HepG2 (cell line): ENCODE measurements at regions not wholly inside any gene's neighbourhood (a gene's known extent, or its start where the extent isn't known, plus 50 kb on each side); places are given as distances from the start of the nearest gene placed in this dataset.

Experiments used
- ATAC-seq: fragments of 200-7000 bp; cut with Tn5 transposase; 3 replicates; pipeline ENCODE4 v1.9.1; 2020; ENCODE audit warnings: mild to moderate bottlenecking, moderate library complexity
- BruUV-seq: library from RNA; stranded (reverse); fragments of 400-500 nt; replicated peaks from 2 replicates; lab custom pipeline; 2021; lab: Mats Ljungman, UMichigan
- CTCF ChIA-PET: fragments of 300-600 bp; formaldehyde crosslinking; extraction: SDS; loops from one replicate; lab custom pipeline; 2021; ENCODE audit warnings: low total read pairs, inconsistent platforms, low intra/inter-chr PET ratio; lab: Yijun Ruan, JAX
- POLR2A ChIA-PET: fragments of 350-600 bp; sonication (Branson Sonifier 250); formaldehyde crosslinking; loops from one replicate; lab custom pipeline; 2020; ENCODE audit warnings: antibody characterized with exemption, inconsistent platforms; lab: Yijun Ruan, JAX
- DNase-seq: peaks from one replicate; pipeline ENCODE4 v3.0.0-alpha.2; 2015; ENCODE audit warnings: low spot score
- FAIRE-seq: peaks from 3 replicates; lab custom pipeline; 2011; peaks lifted over from hg19 to GRCh38; lab: Jason Lieb, UNC
- H2AFZ ChIP-seq: one replicate; pipeline ENCODE4 v1.6.1; 2011; ENCODE audit warnings: low read length, inconsistent platforms
- H3K27ac ChIP-seq: fragments of 300-600 bp; 3 replicates; pipeline ENCODE4 v1.8.0; 2011; ENCODE audit warnings: mixed run types, mild to moderate bottlenecking, mixed read lengths, low read length, inconsistent platforms; ENCODE audit not compliant: insufficient read depth; ENCODE audit errors: extremely low read length
- H3K27me3 ChIP-seq, 2 experiments: fragments of 200-600 bp in 1 of 2; 2 replicates in 1 of 2; 3 replicates in 1 of 2; pipeline versions ENCODE4 v1.6.0 to v1.8.0; 2011; ENCODE audit warnings: low read length in 2 of 2, mild to moderate bottlenecking in 2 of 2, moderate library complexity in 2 of 2, inconsistent platforms in 1 of 2; ENCODE audit not compliant: insufficient read depth in 2 of 2, control insufficient read depth in 1 of 2
- H3K36me3 ChIP-seq, 2 experiments: fragments of 200-600 bp in 1 of 2; replicated peaks in 1 of 2; 2 replicates in 1 of 2; 3 replicates in 1 of 2; pipeline versions ENCODE4 v1.5.1 to v1.8.0; 2011; ENCODE audit warnings: low read length in 2 of 2, inconsistent platforms in 1 of 2; ENCODE audit not compliant: insufficient read depth in 2 of 2, control insufficient read depth in 1 of 2
- H3K4me1 ChIP-seq: 2 replicates; pipeline ENCODE4 v1.5.1; 2012; ENCODE audit warnings: low read length, inconsistent platforms; ENCODE audit not compliant: insufficient read depth
- H3K4me2 ChIP-seq: 2 replicates; pipeline ENCODE4 v1.6.0; 2011; ENCODE audit warnings: low read depth, low read length, inconsistent platforms
- H3K4me3 ChIP-seq, 3 experiments: fragments of 200-600 bp in 1 of 3; sonication (generic), shearing (Covaris generic) in 1 of 3; replicated peaks in 1 of 3; 2 replicates each; pipeline ENCODE4 v1.5.1; 2011 to 2016; ENCODE audit warnings: low read length in 3 of 3, inconsistent platforms in 2 of 3, low read depth in 2 of 3, mild to moderate bottlenecking in 2 of 3, control low read depth in 1 of 3, mixed read lengths in 1 of 3; ENCODE audit not compliant: insufficient read depth in 1 of 3
- H3K79me2 ChIP-seq: one replicate; pipeline ENCODE4 v1.6.1; 2011; ENCODE audit warnings: low read length, inconsistent platforms; ENCODE audit not compliant: insufficient read depth
- H3K9ac ChIP-seq: 2 replicates; pipeline ENCODE4 v1.6.0; 2011; ENCODE audit warnings: mild to moderate bottlenecking, low read depth, low read length, inconsistent platforms; ENCODE audit not compliant: insufficient read depth
- H3K9me3 ChIP-seq: 2 replicates; pipeline ENCODE4 v1.5.1; 2012; ENCODE audit warnings: mild to moderate bottlenecking, low read length
- H4K20me1 ChIP-seq: 2 replicates; pipeline ENCODE4 v1.6.0; 2011; ENCODE audit warnings: inconsistent platforms, mild to moderate bottlenecking, low read length, moderate library complexity; ENCODE audit not compliant: insufficient read depth
- ATF2 ChIP-seq: sonication (generic); formaldehyde crosslinking; IDR thresholded peaks from 2 replicates; pipeline ENCODE4 v1.4.0; 2020; ENCODE audit warnings: missing genetic modification reagents
- GATAD2A ChIP-seq: IDR thresholded peaks from 2 replicates; pipeline ENCODE4 v1.6.1; 2016
- KMT2B ChIP-seq: IDR thresholded peaks from 2 replicates; pipeline ENCODE4 v1.6.1; 2016; ENCODE audit warnings: missing genetic modification reagents, missing compliant biosample characterization
- NFKB2 ChIP-seq: sonication (generic); formaldehyde crosslinking; IDR thresholded peaks from 2 replicates; pipeline ENCODE4 v1.4.0; 2020; ENCODE audit warnings: missing genetic modification reagents, borderline replicate concordance
- SALL1 ChIP-seq: sonication (generic); formaldehyde crosslinking; IDR thresholded peaks from 2 replicates; pipeline ENCODE4 v1.8.0; 2022; ENCODE audit warnings: mild to moderate bottlenecking, missing genetic modification reagents
- ZNF251 ChIP-seq: sonication (generic); formaldehyde crosslinking; IDR thresholded peaks from 2 replicates; pipeline ENCODE4 v1.9.0; 2021; ENCODE audit warnings: mild to moderate bottlenecking, missing genetic modification reagents
- ZNF496 ChIP-seq: sonication (generic); formaldehyde crosslinking; IDR thresholded peaks from 2 replicates; pipeline ENCODE4 v1.8.1; 2023; ENCODE audit warnings: mild to moderate bottlenecking, moderate library complexity, missing genetic modification reagents; ENCODE audit not compliant: insufficient replicate concordance
- ZNF879 ChIP-seq: sonication (generic); formaldehyde crosslinking; IDR thresholded peaks from 2 replicates; pipeline ENCODE4 v1.8.1; 2023; ENCODE audit warnings: missing genetic modification reagents
- WGBS: methylation state at CpG from one replicate; pipeline ENCODE4 v1.1.6; 2017; ENCODE audit warnings: low lambda C conversion rate; 5-methylcytosine and 5-hydroxymethylcytosine counted together
- in situ Hi-C: cut with HindIII; loops from 2 replicates; pipeline ENCODE4 v1.10.0; 2017; ENCODE audit warnings: low pct_unique_long_range_greater_than_20kb; ENCODE audit not compliant: extremely low pct_ligation_motif_present
- intact Hi-C: fragments of 100-400 bp; cut with micrococcal nuclease; formaldehyde crosslinking; loops from one replicate; pipeline ENCODE4 v1.10.0; 2022; ENCODE audit not compliant: unreplicated experiment

- FAIRE-seq (no peak), ATAC-seq (no peak), DNase-seq (no peak)
- WGBS = under 1% methylated on average over 4 of the region's 4 CpGs
- no peaks in the 10 kb centered on the region for H3K27me3 ChIP-seq
- H3K4me3 ChIP-seq = no peak overlapping the region
- TF ChIP-seq ZNF251 (CRISPR knock-in tag) = no peak
- TF ChIP-seq ATF2 (CRISPR knock-in tag) = no peak
- TF ChIP-seq KMT2B (CRISPR knock-in tag) = no peak
- TF ChIP-seq NFKB2 (CRISPR knock-in tag) = no peak
- no peak for TF ChIP-seq SALL1 (CRISPR knock-in tag)
- TF ChIP-seq ZNF496 (CRISPR knock-in tag) = no peak
- H3K79me2 ChIP-seq = no peaks in the 10 kb centered on the region
- CTCF ChIA-PET = no interaction called here
- no peak overlapping the region for H3K4me2 ChIP-seq
- no peaks in the 10 kb centered on the region for H4K20me1 ChIP-seq
- BruUV-seq = no TSS peak
- H3K36me3 ChIP-seq = no peaks in the 10 kb centered on the region
- intact Hi-C loops = no loop called here
- no peak overlapping the region for H2AFZ ChIP-seq
- peaks cover 86% of the 10 kb centered on the region for H3K9me3 ChIP-seq
- H3K27ac ChIP-seq = no peak overlapping the region
- in situ Hi-C loops = no loop called here
- POLR2A ChIA-PET = no interaction called here
- H3K9ac ChIP-seq = no peak overlapping the region
- H3K4me1 ChIP-seq = no peaks in the 10 kb centered on the region
Measured at GRCh38 chr14:30179381-30180130, 251.9 kb upstream of the PRKD1 start.

DNA sequence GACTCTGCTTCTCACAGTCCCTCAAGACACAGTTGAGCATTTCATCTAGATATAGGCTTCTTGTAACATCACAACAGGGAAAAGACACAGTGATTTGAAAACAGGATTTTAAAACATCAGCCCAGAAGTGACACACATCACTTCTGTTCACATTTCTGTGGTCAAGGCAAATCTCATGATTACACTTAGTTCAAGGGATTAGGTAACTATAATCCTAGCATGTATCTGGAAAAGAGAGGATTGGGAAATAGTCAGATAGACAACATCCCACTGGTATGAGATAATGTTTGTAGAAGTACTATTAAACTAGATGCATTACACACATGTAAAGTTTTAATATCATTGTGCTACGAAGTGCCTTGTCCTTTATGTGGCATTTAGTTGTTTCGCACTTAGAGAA, 252.6 kb upstream of the PRKD1 start:
- Histone ChIP-seq H3K79me2 (no peaks in the 10 kb centered on the region), H3K9me3 (peaks cover 92% of the 10 kb centered on the region), H3K4me3 (no peak overlapping the region), H4K20me1 (no peaks in the 10 kb centered on the region), H3K4me2 (no peak overlapping the region), H2AFZ (no peak overlapping the region), H3K36me3 (no peaks in the 10 kb centered on the region), H3K9ac (no peak overlapping the region), H3K4me1 (no peaks in the 10 kb centered on the region), H3K27me3 (no peaks in the 10 kb centered on the region), H3K27ac (no peak overlapping the region)
- ATAC-seq (no peak), DNase-seq (no peak), FAIRE-seq (no peak)
- in situ Hi-C loops (no loop called here), intact Hi-C loops (no loop called here)
- no TSS peak for BruUV-seq
- TF ChIP-seq ZNF879 (CRISPR knock-in tag) = no peak
- no peak for TF ChIP-seq GATAD2A (CRISPR knock-in tag)
- WGBS = 35% methylated on average over 2 of the region's 2 CpGs
- ChIA-PET POLR2A (no interaction called here), CTCF (no interaction called here)
